Neutrophil (primary cell): ENCODE measurements at regions not wholly inside any gene's neighbourhood (a gene's known extent, or its start where the extent isn't known, plus 50 kb on each side); places are given as distances from the start of the nearest gene placed in this dataset.

Experiments
- H3K27ac ChIP-seq: fragments of 200-600 bp; sonication (generic); 2 replicates; pipeline ENCODE4 v1.5.1; 2016; ENCODE audit warnings: mild to moderate bottlenecking, moderate library complexity
- H3K27me3 ChIP-seq: fragments of 200-600 bp; sonication (generic); 2 replicates; pipeline ENCODE4 v1.6.0; 2016; ENCODE audit warnings: mild to moderate bottlenecking
- H3K36me3 ChIP-seq: fragments of 200-600 bp; sonication (generic); 2 replicates; pipeline ENCODE4 v1.5.1; 2017
- H3K4me1 ChIP-seq, 2 experiments: fragments of 200-600 bp in 1 of 2; sonication (generic) in 1 of 2; 1 replicate in 1 of 2; 2 replicates in 1 of 2; pipeline versions ENCODE4 v1.5.1 to v1.6.1; 2013 to 2016; ENCODE audit warnings: low read depth in 1 of 2, low read length in 1 of 2, mild to moderate bottlenecking in 1 of 2, moderate library complexity in 1 of 2; ENCODE audit not compliant: control insufficient read depth in 1 of 2, insufficient read depth in 1 of 2
- H3K4me3 ChIP-seq, 2 experiments: fragments of 200-600 bp in 1 of 2; sonication (generic) in 1 of 2; 1 replicate in 1 of 2; 2 replicates in 1 of 2; pipeline ENCODE4 v1.5.1; 2013 to 2016; ENCODE audit warnings: low read depth in 1 of 2, low read length in 1 of 2, mild to moderate bottlenecking in 1 of 2, moderate library complexity in 1 of 2
- H3K9me3 ChIP-seq: fragments of 200-600 bp; sonication (generic); 2 replicates; pipeline ENCODE4 v1.5.1; 2016
- TF ChIP-seq, protein P1 (sequence below): fragments of 200-600 bp; sonication (generic); IDR thresholded peaks from 2 replicates; pipeline ENCODE4 v1.5.1; 2016; ENCODE audit warnings: antibody characterized with exemption

- no peaks in the 10 kb centered on the region for H3K36me3 ChIP-seq
- no peak overlapping the region for H3K27ac ChIP-seq
- H3K4me1 ChIP-seq = no peaks in the 10 kb centered on the region
- no peaks in the 10 kb centered on the region for H3K9me3 ChIP-seq
- no peak overlapping the region for H3K4me3 ChIP-seq
- TF ChIP-seq, protein P1, sequence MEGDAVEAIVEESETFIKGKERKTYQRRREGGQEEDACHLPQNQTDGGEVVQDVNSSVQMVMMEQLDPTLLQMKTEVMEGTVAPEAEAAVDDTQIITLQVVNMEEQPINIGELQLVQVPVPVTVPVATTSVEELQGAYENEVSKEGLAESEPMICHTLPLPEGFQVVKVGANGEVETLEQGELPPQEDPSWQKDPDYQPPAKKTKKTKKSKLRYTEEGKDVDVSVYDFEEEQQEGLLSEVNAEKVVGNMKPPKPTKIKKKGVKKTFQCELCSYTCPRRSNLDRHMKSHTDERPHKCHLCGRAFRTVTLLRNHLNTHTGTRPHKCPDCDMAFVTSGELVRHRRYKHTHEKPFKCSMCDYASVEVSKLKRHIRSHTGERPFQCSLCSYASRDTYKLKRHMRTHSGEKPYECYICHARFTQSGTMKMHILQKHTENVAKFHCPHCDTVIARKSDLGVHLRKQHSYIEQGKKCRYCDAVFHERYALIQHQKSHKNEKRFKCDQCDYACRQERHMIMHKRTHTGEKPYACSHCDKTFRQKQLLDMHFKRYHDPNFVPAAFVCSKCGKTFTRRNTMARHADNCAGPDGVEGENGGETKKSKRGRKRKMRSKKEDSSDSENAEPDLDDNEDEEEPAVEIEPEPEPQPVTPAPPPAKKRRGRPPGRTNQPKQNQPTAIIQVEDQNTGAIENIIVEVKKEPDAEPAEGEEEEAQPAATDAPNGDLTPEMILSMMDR = no peak
- H3K27me3 ChIP-seq = no peaks in the 10 kb centered on the region
Measured at GRCh38 chr12:127431177-127431576, 835.8 kb upstream of the TMEM132C start.

- Histone ChIP-seq H3K27ac (no peak overlapping the region), H3K4me3 (no peak overlapping the region), H3K27me3 (no peaks in the 10 kb centered on the region), H3K36me3 (no peaks in the 10 kb centered on the region), H3K9me3 (no peaks in the 10 kb centered on the region), H3K4me1 (no peaks in the 10 kb centered on the region)
- TF ChIP-seq, protein P1 = no peak
Measured at GRCh38 chr12:127431594-127431993, 835.4 kb upstream of the TMEM132C start.

DNA sequence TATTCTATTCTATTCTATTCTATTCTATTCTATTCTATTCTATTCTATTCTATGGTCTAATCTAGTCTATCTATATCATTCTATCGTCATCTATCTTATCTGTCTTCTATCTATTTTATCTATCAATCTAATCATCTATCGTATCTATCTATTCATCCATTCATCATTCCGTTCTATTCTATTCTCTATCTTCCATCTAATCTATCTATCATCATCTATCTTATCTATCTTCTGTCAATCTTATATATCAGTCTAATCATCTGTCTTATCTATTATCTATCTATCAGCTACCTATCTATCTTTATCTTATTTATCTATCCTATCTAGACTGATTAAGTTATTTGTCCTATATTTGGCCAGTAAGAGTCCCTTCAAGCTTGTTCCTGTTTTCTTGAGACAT is 831.5 kb upstream of the TMEM132C start:
- H3K36me3 ChIP-seq = no peaks in the 10 kb centered on the region
- no peak overlapping the region for H3K4me3 ChIP-seq
- no peak overlapping the region for H3K27ac ChIP-seq
- TF ChIP-seq, protein P1 = no peak
- H3K27me3 ChIP-seq = no peaks in the 10 kb centered on the region
- no peaks in the 10 kb centered on the region for H3K9me3 ChIP-seq
- H3K4me1 ChIP-seq = no peaks in the 10 kb centered on the region

GRCh38 chr12:127438512-127439244 is 828.3 kb upstream of the TMEM132C start:
- no peaks in the 10 kb centered on the region for H3K27me3 ChIP-seq

GRCh38 chr12:127445581-127446139 is 821.3 kb upstream of the TMEM132C start:
- TF ChIP-seq, protein P1 = no peak
- H3K27me3 ChIP-seq = no peaks in the 10 kb centered on the region

More at GRCh38 chr12:127438512-127439244, 828.3 kb upstream of the TMEM132C start:
- no peaks in the 10 kb centered on the region for H3K4me1 ChIP-seq
- TF ChIP-seq, protein P1 = no peak
- H3K9me3 ChIP-seq = no peaks in the 10 kb centered on the region
- no peak overlapping the region for H3K4me3 ChIP-seq
- H3K36me3 ChIP-seq = no peaks in the 10 kb centered on the region
- no peak overlapping the region for H3K27ac ChIP-seq

More at GRCh38 chr12:127445581-127446139, 821.3 kb upstream of the TMEM132C start:
- Histone ChIP-seq H3K4me3 (no peak overlapping the region), H3K9me3 (no peaks in the 10 kb centered on the region), H3K27ac (no peak overlapping the region), H3K36me3 (no peaks in the 10 kb centered on the region), H3K4me1 (no peaks in the 10 kb centered on the region)
